ENCODE measurements at regions not wholly inside any gene's neighbourhood (a gene's known extent, or its start where the extent isn't known, plus 50 kb on each side); places are given as distances from the start of the nearest gene placed in this dataset.

GRCh38 chrX:25241461-25241860 lies 225.7 kb upstream of the ARX start:
- H3K4me3 ChIP-seq (ENCODE audit: low read depth, low read length, poor library complexity, severe bottlenecking), result no peak overlapping the region
- ChIA-PET POLR2A (ENCODE audit: low non-redundant PET) (no interaction called here), CTCF (no interaction called here)
- no peak for DNase-seq (ENCODE audit: low spot score)
- no peaks in the 10 kb centered on the region for H3K36me3 ChIP-seq (ENCODE audit: insufficient read depth, low read length, poor library complexity, severe bottlenecking)
- H3K4me1 ChIP-seq (ENCODE audit: insufficient read depth, low read length, poor library complexity, severe bottlenecking), result peaks cover 9% of the 10 kb centered on the region
- intact Hi-C loops (cut with micrococcal nuclease; ENCODE audit: unreplicated experiment), result no loop called here
- no peak overlapping the region for H3K27ac ChIP-seq (ENCODE audit: low read depth, low read length, poor library complexity, severe bottlenecking)
- no peak for TF ChIP-seq EZH2 (IDR thresholded peaks at IDR 0.05; ENCODE audit: borderline replicate concordance, low read depth, low read length, poor library complexity, severe bottlenecking)
- TF ChIP-seq CTCF (conservative IDR thresholded peaks at IDR 0.05; ENCODE audit: low read depth, low read length), result no peak
- no peaks in the 10 kb centered on the region for H3K9me3 ChIP-seq (ENCODE audit: low read depth, low read length, poor library complexity, severe bottlenecking)
- peaks cover 4% of the 10 kb centered on the region for H3K27me3 ChIP-seq (replicated peaks; ENCODE audit: insufficient read depth, low read depth, low read length, poor library complexity)
- BruUV-seq (replicated peaks), result no TSS peak

- H3K27ac ChIP-seq (ENCODE audit: low read depth, low read length, poor library complexity, severe bottlenecking), result no peak overlapping the region
- intact Hi-C loops (cut with micrococcal nuclease; ENCODE audit: unreplicated experiment), result no loop called here
- no peaks in the 10 kb centered on the region for H3K36me3 ChIP-seq (ENCODE audit: insufficient read depth, low read length, poor library complexity, severe bottlenecking)
- H3K4me3 ChIP-seq (ENCODE audit: low read depth, low read length, poor library complexity, severe bottlenecking), result no peak overlapping the region
- H3K9me3 ChIP-seq (ENCODE audit: low read depth, low read length, poor library complexity, severe bottlenecking), result no peaks in the 10 kb centered on the region
- H3K4me1 ChIP-seq (ENCODE audit: insufficient read depth, low read length, poor library complexity, severe bottlenecking), result no peaks in the 10 kb centered on the region
- TF ChIP-seq EZH2 (IDR thresholded peaks at IDR 0.05; ENCODE audit: borderline replicate concordance, low read depth, low read length, poor library complexity, severe bottlenecking), result no peak
- TF ChIP-seq CTCF (conservative IDR thresholded peaks at IDR 0.05; ENCODE audit: low read depth, low read length), result no peak
- H3K27me3 ChIP-seq (replicated peaks; ENCODE audit: insufficient read depth, low read depth, low read length, poor library complexity), result peaks cover 12% of the 10 kb centered on the region
- BruUV-seq (replicated peaks), result no TSS peak
- POLR2A ChIA-PET (ENCODE audit: low non-redundant PET), result no interaction called here
- no peak for DNase-seq (ENCODE audit: low spot score)
- CTCF ChIA-PET, result no interaction called here
Measured at GRCh38 chrX:25226151-25226550, 210.4 kb upstream of the ARX start.

GRCh38 chrX:25219480-25219879 lies 203.7 kb upstream of the ARX start:
- BruUV-seq (replicated peaks), result no TSS peak
- Histone ChIP-seq H3K4me3 (ENCODE audit: low read depth, low read length, poor library complexity, severe bottlenecking) (no peak overlapping the region), H3K36me3 (ENCODE audit: insufficient read depth, low read length, poor library complexity, severe bottlenecking) (no peaks in the 10 kb centered on the region), H3K27me3 (replicated peaks; ENCODE audit: insufficient read depth, low read depth, low read length, poor library complexity) (peaks cover 21% of the 10 kb centered on the region), H3K9me3 (ENCODE audit: low read depth, low read length, poor library complexity, severe bottlenecking) (no peaks in the 10 kb centered on the region), H3K4me1 (ENCODE audit: insufficient read depth, low read length, poor library complexity, severe bottlenecking) (no peaks in the 10 kb centered on the region), H3K27ac (ENCODE audit: low read depth, low read length, poor library complexity, severe bottlenecking) (no peak overlapping the region)
- no peak for DNase-seq (ENCODE audit: low spot score)
- ChIA-PET POLR2A (ENCODE audit: low non-redundant PET) (no interaction called here), CTCF (no interaction called here)
- TF ChIP-seq CTCF (conservative IDR thresholded peaks at IDR 0.05; ENCODE audit: low read depth, low read length), result no peak
- TF ChIP-seq EZH2 (IDR thresholded peaks at IDR 0.05; ENCODE audit: borderline replicate concordance, low read depth, low read length, poor library complexity, severe bottlenecking), result no peak
- intact Hi-C loops (cut with micrococcal nuclease; ENCODE audit: unreplicated experiment), result no loop called here

All from A673 (cell line).